ENCODE measurements at regions not wholly inside any gene's neighbourhood (a gene's known extent, or its start where the extent isn't known, plus 50 kb on each side); places are given as distances from the start of the nearest gene placed in this dataset.

GRCh38 chr15:70378126-70379031, 280.7 kb upstream of the TLE3 start:
- TF ChIP-seq POLR2AphosphoS5 (IDR thresholded peaks at IDR 0.05) (no peak), POLR2A (IDR thresholded peaks at IDR 0.05) (no peak)
- TF ChIP-seq, protein P1, sequence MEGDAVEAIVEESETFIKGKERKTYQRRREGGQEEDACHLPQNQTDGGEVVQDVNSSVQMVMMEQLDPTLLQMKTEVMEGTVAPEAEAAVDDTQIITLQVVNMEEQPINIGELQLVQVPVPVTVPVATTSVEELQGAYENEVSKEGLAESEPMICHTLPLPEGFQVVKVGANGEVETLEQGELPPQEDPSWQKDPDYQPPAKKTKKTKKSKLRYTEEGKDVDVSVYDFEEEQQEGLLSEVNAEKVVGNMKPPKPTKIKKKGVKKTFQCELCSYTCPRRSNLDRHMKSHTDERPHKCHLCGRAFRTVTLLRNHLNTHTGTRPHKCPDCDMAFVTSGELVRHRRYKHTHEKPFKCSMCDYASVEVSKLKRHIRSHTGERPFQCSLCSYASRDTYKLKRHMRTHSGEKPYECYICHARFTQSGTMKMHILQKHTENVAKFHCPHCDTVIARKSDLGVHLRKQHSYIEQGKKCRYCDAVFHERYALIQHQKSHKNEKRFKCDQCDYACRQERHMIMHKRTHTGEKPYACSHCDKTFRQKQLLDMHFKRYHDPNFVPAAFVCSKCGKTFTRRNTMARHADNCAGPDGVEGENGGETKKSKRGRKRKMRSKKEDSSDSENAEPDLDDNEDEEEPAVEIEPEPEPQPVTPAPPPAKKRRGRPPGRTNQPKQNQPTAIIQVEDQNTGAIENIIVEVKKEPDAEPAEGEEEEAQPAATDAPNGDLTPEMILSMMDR (IDR thresholded peaks at IDR 0.05): no peak

GRCh38 chr15:70376929-70377691, 279.4 kb upstream of the TLE3 start:
- H3K36me3 ChIP-seq: no peaks in the 10 kb centered on the region
- TF ChIP-seq POLR2AphosphoS5 (IDR thresholded peaks at IDR 0.05) (peak in 1 of 3 donors; percentile 51), POLR2A (IDR thresholded peaks at IDR 0.05) (no peak)
- peaks cover 9 to 23% of the 10 kb centered on the region in 2 donors for H3K4me1 ChIP-seq
- peak in 1 of 2 donors; percentile 35 for DNase-seq (ENCODE audit: low spot score in 2 of 2)
- peaks cover 0 to 3% of the 10 kb centered on the region in 2 donors for H3K27me3 ChIP-seq
- no peaks in the 10 kb centered on the region for H3K9me3 ChIP-seq
- peak overlapping the region in 2 of 3 donors; percentile 5 to 23 for H3K4me3 ChIP-seq
- H3K27ac ChIP-seq: peak overlapping the region; percentile 59 to 79
- intact Hi-C loops (cut with DNase I; ENCODE audit: low total_unique reads): loop anchor here (10.0 kb wide), 1 partner anchor 88 kb away; no protein-coding TSS in a partner anchor

More at GRCh38 chr15:70378126-70379031, 280.7 kb upstream of the TLE3 start:
- no peaks in the 10 kb centered on the region for H3K36me3 ChIP-seq
- peaks cover 9 to 23% of the 10 kb centered on the region in 2 donors for H3K4me1 ChIP-seq
- DNase-seq (ENCODE audit: low spot score in 2 of 2): peak in 1 of 2 donors; percentile 27
- H3K4me3 ChIP-seq: no peak overlapping the region
- H3K27ac ChIP-seq: peak overlapping the region; percentile 44 to 59
- H3K27me3 ChIP-seq: peaks cover 0 to 3% of the 10 kb centered on the region in 2 donors
- no peaks in the 10 kb centered on the region for H3K9me3 ChIP-seq
- intact Hi-C loops (cut with DNase I; ENCODE audit: low total_unique reads): loop anchor here (10.0 kb wide), 1 partner anchor 86 kb away; no protein-coding TSS in a partner anchor

DNA sequence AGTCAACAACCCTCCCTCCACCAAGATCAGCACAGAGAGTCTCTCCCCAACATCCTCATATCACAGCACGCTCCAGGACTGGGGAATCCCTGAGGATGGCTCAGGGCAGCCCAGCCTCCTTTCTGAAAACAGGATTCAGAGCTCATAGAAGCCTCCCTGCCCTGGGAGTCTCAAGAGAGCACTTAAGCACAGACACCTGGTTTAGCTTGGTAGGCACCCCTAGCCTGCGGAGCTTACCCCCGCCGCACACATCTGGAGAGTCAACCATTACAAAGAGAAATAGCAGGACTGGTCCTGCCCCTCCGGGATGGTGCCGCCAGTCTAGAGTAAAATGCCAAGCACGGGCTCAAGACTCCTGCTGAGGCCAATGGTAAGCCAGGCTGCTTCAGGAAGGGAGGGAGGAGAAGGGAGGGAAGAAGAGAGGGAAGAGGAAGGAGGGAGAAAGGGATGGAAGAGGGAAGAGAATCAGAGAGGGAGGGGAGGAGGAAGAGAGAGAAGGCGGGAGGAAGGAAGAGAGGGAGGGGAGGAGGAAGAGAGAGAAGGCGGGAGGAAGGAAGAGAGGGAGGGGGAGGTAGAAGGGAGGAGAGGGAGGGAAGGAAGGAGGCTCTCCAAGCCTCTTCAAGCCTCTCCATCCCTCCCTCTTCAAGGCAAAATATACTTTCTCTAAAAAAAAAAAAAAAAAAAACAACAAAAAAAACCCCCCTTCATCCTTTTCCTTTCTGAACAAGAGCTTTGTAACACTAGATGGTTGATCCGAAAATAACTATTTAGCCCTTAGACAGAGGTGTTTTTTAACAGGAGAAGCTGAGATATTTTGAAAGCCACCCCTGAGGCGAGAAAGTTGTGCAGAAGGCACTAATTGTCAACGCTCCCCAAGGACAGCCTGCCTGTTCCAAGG, 278.6 kb upstream of the TLE3 start:
- H3K9me3 ChIP-seq: no peaks in the 10 kb centered on the region
- peak overlapping the region in 2 of 3 donors; percentile 5 to 23 for H3K4me3 ChIP-seq
- intact Hi-C loops (cut with DNase I; ENCODE audit: low total_unique reads): loop anchor here (10.0 kb wide), 1 partner anchor 89 kb away; no protein-coding TSS in a partner anchor
- H3K27me3 ChIP-seq: peaks cover 0 to 3% of the 10 kb centered on the region in 2 donors
- H3K27ac ChIP-seq: peak overlapping the region; percentile 59 to 79
- peaks cover 9 to 23% of the 10 kb centered on the region in 2 donors for H3K4me1 ChIP-seq
- TF ChIP-seq, protein P1 (IDR thresholded peaks at IDR 0.05): no peak
- no peak for TF ChIP-seq POLR2A (IDR thresholded peaks at IDR 0.05)
- H3K36me3 ChIP-seq: no peaks in the 10 kb centered on the region
- DNase-seq (ENCODE audit: low spot score in 2 of 2): peak in 1 of 2 donors; percentile 16

DNA sequence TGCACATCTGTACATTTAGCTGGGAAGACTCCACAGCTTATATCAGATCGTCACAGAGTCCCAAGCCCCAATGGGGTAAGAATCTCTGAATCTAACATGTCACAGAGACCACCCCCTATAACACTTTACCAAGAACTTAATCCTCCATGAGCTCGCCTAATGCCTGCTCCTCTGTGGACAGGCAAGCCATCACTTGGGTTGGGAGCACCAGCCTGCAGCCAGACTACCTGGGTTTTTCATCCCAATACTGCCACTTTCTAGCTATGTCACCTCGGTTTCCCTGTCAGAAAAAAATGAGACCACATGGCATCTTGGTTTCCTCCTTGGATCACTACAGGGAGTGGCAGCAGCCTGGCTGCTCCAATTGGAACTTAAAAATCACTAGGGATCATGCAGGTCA, 277.9 kb upstream of the TLE3 start:
- no peak for TF ChIP-seq POLR2AphosphoS5 (IDR thresholded peaks at IDR 0.05)
- TF ChIP-seq POLR2A (IDR thresholded peaks at IDR 0.05): no peak
- TF ChIP-seq, protein P1 (IDR thresholded peaks at IDR 0.05): no peak
- Histone ChIP-seq H3K4me3 (peak overlapping the region in 1 of 3 donors; percentile 15), H3K9me3 (no peaks in the 10 kb centered on the region), H3K4me1 (peaks cover 9 to 23% of the 10 kb centered on the region in 2 donors), H3K27ac (peak overlapping the region; percentile 61 to 75), H3K27me3 (peaks cover 0 to 3% of the 10 kb centered on the region in 2 donors), H3K36me3 (no peaks in the 10 kb centered on the region)
- intact Hi-C loops (cut with DNase I; ENCODE audit: low total_unique reads): loop anchor here (10.0 kb wide), 1 partner anchor 89 kb away; no protein-coding TSS in a partner anchor
- no peak for DNase-seq (ENCODE audit: low spot score in 2 of 2)
